HepG2 (cell line): ENCODE measurements at regions not wholly inside any gene's neighbourhood (a gene's known extent, or its start where the extent isn't known, plus 50 kb on each side); places are given as distances from the start of the nearest gene placed in this dataset.
"Not testable (repeated sequence)": the region's sequence is repeated elsewhere in the genome, so short reads cannot be mapped to it uniquely, and the experiment has no call there.

Source experiments
- ATAC-seq: fragments of 200-7000 bp; cut with Tn5 transposase; 3 replicates; pipeline ENCODE4 v1.9.1; 2020; ENCODE audit warnings: mild to moderate bottlenecking, moderate library complexity
- BruUV-seq: library from RNA; stranded (reverse); fragments of 400-500 nt; replicated peaks from 2 replicates; lab custom pipeline; 2021; lab: Mats Ljungman, UMichigan
- CTCF ChIA-PET: fragments of 300-600 bp; formaldehyde crosslinking; extraction: SDS; loops from one replicate; lab custom pipeline; 2021; ENCODE audit warnings: low total read pairs, inconsistent platforms, low intra/inter-chr PET ratio; lab: Yijun Ruan, JAX
- POLR2A ChIA-PET: fragments of 350-600 bp; sonication (Branson Sonifier 250); formaldehyde crosslinking; loops from one replicate; lab custom pipeline; 2020; ENCODE audit warnings: antibody characterized with exemption, inconsistent platforms; lab: Yijun Ruan, JAX
- DNase-seq: peaks from one replicate; pipeline ENCODE4 v3.0.0-alpha.2; 2015; ENCODE audit warnings: low spot score
- FAIRE-seq: peaks from 3 replicates; lab custom pipeline; 2011; peaks lifted over from hg19 to GRCh38; lab: Jason Lieb, UNC
- H2AFZ ChIP-seq: one replicate; pipeline ENCODE4 v1.6.1; 2011; ENCODE audit warnings: low read length, inconsistent platforms
- H3K27ac ChIP-seq: fragments of 300-600 bp; 3 replicates; pipeline ENCODE4 v1.8.0; 2011; ENCODE audit warnings: mixed run types, mild to moderate bottlenecking, mixed read lengths, low read length, inconsistent platforms; ENCODE audit not compliant: insufficient read depth; ENCODE audit errors: extremely low read length
- H3K27me3 ChIP-seq, 2 experiments: fragments of 200-600 bp in 1 of 2; 2 replicates in 1 of 2; 3 replicates in 1 of 2; pipeline versions ENCODE4 v1.6.0 to v1.8.0; 2011; ENCODE audit warnings: low read length in 2 of 2, mild to moderate bottlenecking in 2 of 2, moderate library complexity in 2 of 2, inconsistent platforms in 1 of 2; ENCODE audit not compliant: insufficient read depth in 2 of 2, control insufficient read depth in 1 of 2
- H3K36me3 ChIP-seq, 2 experiments: fragments of 200-600 bp in 1 of 2; replicated peaks in 1 of 2; 2 replicates in 1 of 2; 3 replicates in 1 of 2; pipeline versions ENCODE4 v1.5.1 to v1.8.0; 2011; ENCODE audit warnings: low read length in 2 of 2, inconsistent platforms in 1 of 2; ENCODE audit not compliant: insufficient read depth in 2 of 2, control insufficient read depth in 1 of 2
- H3K4me1 ChIP-seq: 2 replicates; pipeline ENCODE4 v1.5.1; 2012; ENCODE audit warnings: low read length, inconsistent platforms; ENCODE audit not compliant: insufficient read depth
- H3K4me2 ChIP-seq: 2 replicates; pipeline ENCODE4 v1.6.0; 2011; ENCODE audit warnings: low read depth, low read length, inconsistent platforms
- H3K4me3 ChIP-seq, 3 experiments: fragments of 200-600 bp in 1 of 3; sonication (generic), shearing (Covaris generic) in 1 of 3; replicated peaks in 1 of 3; 2 replicates each; pipeline ENCODE4 v1.5.1; 2011 to 2016; ENCODE audit warnings: low read length in 3 of 3, inconsistent platforms in 2 of 3, low read depth in 2 of 3, mild to moderate bottlenecking in 2 of 3, control low read depth in 1 of 3, mixed read lengths in 1 of 3; ENCODE audit not compliant: insufficient read depth in 1 of 3
- H3K79me2 ChIP-seq: one replicate; pipeline ENCODE4 v1.6.1; 2011; ENCODE audit warnings: low read length, inconsistent platforms; ENCODE audit not compliant: insufficient read depth
- H3K9ac ChIP-seq: 2 replicates; pipeline ENCODE4 v1.6.0; 2011; ENCODE audit warnings: mild to moderate bottlenecking, low read depth, low read length, inconsistent platforms; ENCODE audit not compliant: insufficient read depth
- H3K9me3 ChIP-seq: 2 replicates; pipeline ENCODE4 v1.5.1; 2012; ENCODE audit warnings: mild to moderate bottlenecking, low read length
- H4K20me1 ChIP-seq: 2 replicates; pipeline ENCODE4 v1.6.0; 2011; ENCODE audit warnings: inconsistent platforms, mild to moderate bottlenecking, low read length, moderate library complexity; ENCODE audit not compliant: insufficient read depth
- GABPB1 ChIP-seq: IDR thresholded peaks from 2 replicates; pipeline ENCODE4 v1.6.1; 2016; ENCODE audit warnings: mild to moderate bottlenecking, missing genetic modification reagents, moderate library complexity, missing compliant biosample characterization
- ZNF652 ChIP-seq: IDR thresholded peaks from 2 replicates; pipeline ENCODE4 v1.6.1; 2016; ENCODE audit warnings: low read depth, borderline replicate concordance
- ZNF687 ChIP-seq: sonication (generic); formaldehyde crosslinking; IDR thresholded peaks from 2 replicates; pipeline ENCODE4 v1.5.1; 2020; ENCODE audit warnings: mild to moderate bottlenecking, missing genetic modification reagents, moderate library complexity
- WGBS: methylation state at CpG from one replicate; pipeline ENCODE4 v1.1.6; 2017; ENCODE audit warnings: low lambda C conversion rate; 5-methylcytosine and 5-hydroxymethylcytosine counted together
- in situ Hi-C: cut with HindIII; loops from 2 replicates; pipeline ENCODE4 v1.10.0; 2017; ENCODE audit warnings: low pct_unique_long_range_greater_than_20kb; ENCODE audit not compliant: extremely low pct_ligation_motif_present
- intact Hi-C: fragments of 100-400 bp; cut with micrococcal nuclease; formaldehyde crosslinking; loops from one replicate; pipeline ENCODE4 v1.10.0; 2022; ENCODE audit not compliant: unreplicated experiment

DNA sequence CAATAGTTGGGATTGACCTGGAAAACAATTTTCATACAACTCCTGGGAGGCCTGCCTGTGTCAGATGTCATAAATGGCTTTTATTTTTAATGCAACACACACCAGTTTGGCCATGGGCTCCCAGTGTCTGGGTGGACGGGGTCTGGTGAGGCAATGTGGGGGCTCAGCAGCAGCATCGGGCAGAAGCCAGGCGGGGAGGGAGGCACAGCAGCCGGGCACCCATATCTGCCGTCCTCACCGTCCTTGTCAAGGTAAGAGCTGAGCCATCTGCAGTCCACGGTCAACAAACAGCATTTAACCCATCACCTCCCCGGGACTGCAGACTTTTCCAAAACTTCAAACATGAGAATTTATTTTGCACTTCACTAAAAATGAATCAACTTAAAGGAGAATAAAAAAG is 154.0 kb upstream of the ZNF469 start:
- H3K27ac ChIP-seq, in situ Hi-C loops, intact Hi-C loops, H3K4me3 ChIP-seq, H2AFZ ChIP-seq, H3K79me2 ChIP-seq, H4K20me1 ChIP-seq, BruUV-seq, DNase-seq, H3K36me3 ChIP-seq, H3K4me2 ChIP-seq, H3K9me3 ChIP-seq, CTCF ChIA-PET, POLR2A ChIA-PET, ATAC-seq, H3K9ac ChIP-seq: not testable (repeated sequence)
- peak; percentile 65; the same call in 1 of the 2 replicates for TF ChIP-seq ZNF652 (CRISPR knock-in tag)
- peak; percentile 56 for FAIRE-seq
- H3K27me3 ChIP-seq = peaks cover 5 to 33% of the 10 kb centered on the region in 2 experiments; a peak in 3 of 5 replicates
- H3K4me1 ChIP-seq = peaks cover 37% of the 10 kb centered on the region
- 9% methylated on average over 8 of the region's 8 CpGs for WGBS

GRCh38 chr16:88229710-88230109 is 153.0 kb upstream of the ZNF469 start:
- H3K79me2 ChIP-seq, H3K9ac ChIP-seq, FAIRE-seq, intact Hi-C loops, H2AFZ ChIP-seq, in situ Hi-C loops, DNase-seq, CTCF ChIA-PET, ATAC-seq, H3K4me3 ChIP-seq, H4K20me1 ChIP-seq, BruUV-seq, H3K4me2 ChIP-seq, H3K9me3 ChIP-seq, POLR2A ChIA-PET, H3K27ac ChIP-seq, H3K36me3 ChIP-seq: not testable (repeated sequence)
- 68% methylated on average over 12 of the region's 12 CpGs for WGBS
- H3K4me1 ChIP-seq = peaks cover 46% of the 10 kb centered on the region
- TF ChIP-seq ZNF687 (CRISPR knock-in tag) (0 out of 2 replicates have a peak, but pooled peaks have one; percentile 25), GABPB1 (peak; percentile 22; the same call in 1 of the 2 replicates)
- H3K27me3 ChIP-seq = peaks cover 5 to 25% of the 10 kb centered on the region in 2 experiments; a peak in 3 of 5 replicates

GRCh38 chr16:88230276-88230966 is 152.3 kb upstream of the ZNF469 start:
- H3K27me3 ChIP-seq = peaks cover 5 to 25% of the 10 kb centered on the region in 2 experiments; a peak in 3 of 5 replicates
- 77% methylated on average over 19 of the region's 24 CpGs for WGBS
- H2AFZ ChIP-seq, DNase-seq, H3K9me3 ChIP-seq, intact Hi-C loops, H3K27ac ChIP-seq, H3K4me2 ChIP-seq, in situ Hi-C loops, POLR2A ChIA-PET, H3K9ac ChIP-seq, H3K79me2 ChIP-seq, CTCF ChIA-PET, H4K20me1 ChIP-seq, H3K36me3 ChIP-seq, FAIRE-seq, BruUV-seq, ATAC-seq, H3K4me3 ChIP-seq: not testable (repeated sequence)
- peaks cover 52% of the 10 kb centered on the region for H3K4me1 ChIP-seq
